Choroid plexus epithelial cell (primary cell): ENCODE measurements at regions not wholly inside any gene's neighbourhood (a gene's known extent, or its start where the extent isn't known, plus 50 kb on each side); places are given as distances from the start of the nearest gene placed in this dataset.

Source experiments
- DNase-seq: peaks from one replicate; pipeline ENCODE4 v3.0.0-alpha.2; 2010; ENCODE audit warnings: low read depth
- H3K4me3 ChIP-seq: 2 replicates; pipeline ENCODE4 v1.5.1; 2011; ENCODE audit warnings: low read depth, mild to moderate bottlenecking, control low read depth, low read length, moderate library complexity
- TF ChIP-seq, protein P1 (sequence below): conservative IDR thresholded peaks from 2 replicates; pipeline ENCODE4 v1.5.1; 2011; ENCODE audit warnings: low read depth, mild to moderate bottlenecking, control low read depth, inconsistent platforms, low read length, moderate library complexity

DNA sequence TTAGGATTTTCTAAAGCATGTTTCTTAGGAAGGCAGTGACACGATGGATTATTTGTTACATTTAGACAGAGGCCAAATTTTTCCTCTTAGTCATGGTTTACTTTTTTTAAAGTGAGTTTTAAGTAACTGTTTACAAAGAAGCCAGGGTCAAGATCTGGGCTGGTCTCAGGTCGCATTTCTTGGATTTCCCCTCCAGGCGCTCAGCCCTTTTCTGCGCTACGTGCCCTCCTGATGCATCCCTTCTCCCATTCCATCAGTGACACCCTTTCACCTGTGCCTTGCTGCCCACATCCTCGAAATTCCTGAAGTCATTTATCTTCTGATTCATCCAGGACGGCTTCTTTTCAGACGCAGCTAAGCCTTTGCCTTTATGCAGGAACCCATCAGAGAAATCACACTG lies 330.3 kb downstream of the IRX1 start:
- TF ChIP-seq, protein P1, sequence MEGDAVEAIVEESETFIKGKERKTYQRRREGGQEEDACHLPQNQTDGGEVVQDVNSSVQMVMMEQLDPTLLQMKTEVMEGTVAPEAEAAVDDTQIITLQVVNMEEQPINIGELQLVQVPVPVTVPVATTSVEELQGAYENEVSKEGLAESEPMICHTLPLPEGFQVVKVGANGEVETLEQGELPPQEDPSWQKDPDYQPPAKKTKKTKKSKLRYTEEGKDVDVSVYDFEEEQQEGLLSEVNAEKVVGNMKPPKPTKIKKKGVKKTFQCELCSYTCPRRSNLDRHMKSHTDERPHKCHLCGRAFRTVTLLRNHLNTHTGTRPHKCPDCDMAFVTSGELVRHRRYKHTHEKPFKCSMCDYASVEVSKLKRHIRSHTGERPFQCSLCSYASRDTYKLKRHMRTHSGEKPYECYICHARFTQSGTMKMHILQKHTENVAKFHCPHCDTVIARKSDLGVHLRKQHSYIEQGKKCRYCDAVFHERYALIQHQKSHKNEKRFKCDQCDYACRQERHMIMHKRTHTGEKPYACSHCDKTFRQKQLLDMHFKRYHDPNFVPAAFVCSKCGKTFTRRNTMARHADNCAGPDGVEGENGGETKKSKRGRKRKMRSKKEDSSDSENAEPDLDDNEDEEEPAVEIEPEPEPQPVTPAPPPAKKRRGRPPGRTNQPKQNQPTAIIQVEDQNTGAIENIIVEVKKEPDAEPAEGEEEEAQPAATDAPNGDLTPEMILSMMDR, result no peak
- no peak for DNase-seq
- H3K4me3 ChIP-seq, result no peak overlapping the region

DNA sequence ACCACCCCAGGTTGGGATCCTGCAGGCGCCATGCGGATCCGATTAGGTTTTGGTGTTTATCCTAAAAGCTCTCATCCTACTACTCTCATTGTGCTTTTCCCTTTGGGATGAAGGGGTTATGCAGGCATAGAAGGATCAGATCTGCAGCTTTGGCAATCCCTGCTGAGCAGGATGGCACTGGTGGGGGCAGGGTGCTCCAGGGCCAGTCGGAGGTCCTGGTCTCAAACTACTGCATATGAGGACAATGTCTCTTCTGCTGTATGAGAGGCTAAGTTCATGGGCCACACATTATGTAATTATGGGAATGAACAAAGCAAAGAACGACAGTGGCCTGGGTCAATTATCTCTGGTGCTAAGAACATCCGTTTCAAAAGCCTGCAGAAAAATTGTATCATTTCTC lies 334.2 kb downstream of the IRX1 start:
- no peak for DNase-seq
- TF ChIP-seq, protein P1, result no peak
- no peak overlapping the region for H3K4me3 ChIP-seq

DNA sequence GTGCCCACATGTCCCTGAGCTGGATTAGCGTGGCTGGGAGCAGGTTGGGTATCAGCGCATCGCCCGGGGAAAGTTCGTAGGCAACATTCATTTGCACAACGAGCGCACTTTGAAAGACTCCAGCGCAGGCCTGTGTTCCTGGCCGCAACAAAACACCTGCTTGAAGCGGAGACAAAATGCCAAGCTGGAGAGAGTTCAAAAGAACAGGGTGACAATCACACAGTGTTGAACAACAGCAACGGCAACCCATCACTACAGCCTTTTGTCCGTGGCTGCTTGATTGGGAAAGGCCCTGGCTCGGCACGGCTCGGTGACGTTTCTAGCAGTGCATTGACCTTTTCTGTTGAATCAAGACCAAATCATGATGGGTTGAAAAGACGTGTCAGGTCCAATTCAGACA lies 336.3 kb downstream of the IRX1 start:
- no peak overlapping the region for H3K4me3 ChIP-seq
- no peak for DNase-seq
- TF ChIP-seq, protein P1, result no peak

DNA sequence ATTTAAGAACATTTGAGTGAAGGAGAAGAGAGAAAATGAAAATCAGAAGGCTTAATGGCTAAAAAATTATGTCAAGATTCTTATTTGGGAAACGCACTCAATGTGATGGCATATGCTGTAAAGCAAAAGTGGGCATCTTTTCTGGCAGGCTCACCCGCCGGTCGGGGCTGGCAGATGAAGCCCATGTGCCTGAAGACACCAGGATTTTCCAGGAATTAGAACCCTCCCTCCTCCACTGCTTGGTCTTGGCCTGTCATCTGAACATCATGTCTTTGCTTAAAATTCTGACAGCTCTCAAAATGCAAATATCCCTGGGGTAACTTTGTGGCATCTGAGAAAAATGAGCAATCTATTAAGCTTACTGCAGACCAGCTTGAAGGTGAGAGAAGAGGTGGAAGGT lies 337.9 kb downstream of the IRX1 start:
- H3K4me3 ChIP-seq, result no peak overlapping the region
- no peak for DNase-seq
- TF ChIP-seq, protein P1, result no peak

DNA sequence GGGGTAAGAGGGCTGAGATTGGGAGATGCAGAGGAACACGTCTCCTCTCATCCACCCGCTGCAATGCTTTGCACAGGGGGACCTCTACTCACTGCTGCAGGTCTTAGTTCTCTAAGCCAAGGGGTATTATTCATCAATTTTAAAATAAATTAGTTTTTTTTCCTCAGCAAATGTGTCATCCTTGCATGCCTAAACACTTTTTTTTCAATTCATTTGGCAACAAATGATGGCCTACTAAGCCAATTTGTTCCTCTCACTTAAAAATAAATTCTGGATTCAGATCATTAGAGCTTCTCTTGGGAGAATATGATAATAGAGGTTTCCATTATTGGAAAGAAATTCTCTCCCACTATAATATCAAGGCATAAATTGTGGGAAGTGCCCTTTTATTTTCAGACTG lies 338.3 kb downstream of the IRX1 start:
- DNase-seq, result no peak

GRCh38 chr5:3943859-3944258 lies 348.2 kb downstream of the IRX1 start:
- DNase-seq, result no peak
- TF ChIP-seq, protein P1, result no peak
- no peak overlapping the region for H3K4me3 ChIP-seq

More for the DNA sequence above, 338.3 kb downstream of the IRX1 start:
- no peak overlapping the region for H3K4me3 ChIP-seq
- TF ChIP-seq, protein P1, result no peak

DNA sequence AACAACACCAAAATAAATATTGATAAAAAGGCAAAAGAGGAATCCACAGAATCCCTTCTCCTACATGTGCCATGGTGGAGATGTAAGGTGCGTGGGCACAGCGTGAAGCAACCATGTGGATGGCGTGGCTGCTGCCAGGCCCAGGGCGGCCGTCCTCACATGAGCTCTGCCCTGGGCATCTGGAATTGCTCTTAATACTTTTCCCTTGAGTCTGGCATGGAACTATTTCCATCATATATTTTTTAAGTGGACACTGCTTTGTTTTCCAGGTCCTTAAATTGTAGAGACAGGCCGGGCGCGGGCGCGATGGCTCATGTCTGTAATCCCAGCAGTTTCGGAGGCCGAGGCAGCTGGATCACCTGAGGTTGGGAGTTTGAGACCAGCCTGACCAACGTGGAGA lies 349.3 kb downstream of the IRX1 start:
- no peak for DNase-seq
- TF ChIP-seq, protein P1, result no peak
- no peak overlapping the region for H3K4me3 ChIP-seq
